K562 (cell line): ENCODE measurements at regions not wholly inside any gene's neighbourhood (a gene's known extent, or its start where the extent isn't known, plus 50 kb on each side); places are given as distances from the start of the nearest gene placed in this dataset.

Experiments
- PCBP1 ChIP-seq: fragments of 200-400 bp; formaldehyde crosslinking; IDR thresholded peaks from 2 replicates; pipeline ENCODE4 v1.6.1; 2018; ENCODE audit warnings: mild to moderate bottlenecking, low read depth, low read length; ENCODE audit not compliant: poor library complexity, severe bottlenecking
- ZBTB1 ChIP-seq: sonication (generic); formaldehyde crosslinking; IDR thresholded peaks from 2 replicates; pipeline ENCODE4 v1.8.1; 2023; ENCODE audit warnings: missing genetic modification reagents, low read depth, mild to moderate bottlenecking, borderline replicate concordance
- ZNF3 ChIP-seq: fragments of 250-450 bp; sonication (Bioruptor Pico); IDR thresholded peaks from 2 replicates; pipeline ENCODE4 v1.5.0; 2021; ENCODE audit warnings: mild to moderate bottlenecking, moderate library complexity
- TF ChIP-seq, protein P1 (sequence below): fragments of 250-450 bp; sonication (Bioruptor Pico); IDR thresholded peaks from 2 replicates; pipeline ENCODE4 v1.8.0; 2021; ENCODE audit warnings: moderate library complexity, mild to moderate bottlenecking, inconsistent platforms
- TF ChIP-seq, protein P2 (sequence below): fragments of 250-450 bp; sonication (Bioruptor Pico); IDR thresholded peaks from 2 replicates; pipeline ENCODE4 v1.4.0; 2020
- TF ChIP-seq, protein P3 (sequence below): fragments of 250-450 bp; sonication (Bioruptor Pico); IDR thresholded peaks from 2 replicates; pipeline ENCODE4 v1.5.0; 2020; ENCODE audit warnings: mild to moderate bottlenecking, borderline replicate concordance

DNA sequence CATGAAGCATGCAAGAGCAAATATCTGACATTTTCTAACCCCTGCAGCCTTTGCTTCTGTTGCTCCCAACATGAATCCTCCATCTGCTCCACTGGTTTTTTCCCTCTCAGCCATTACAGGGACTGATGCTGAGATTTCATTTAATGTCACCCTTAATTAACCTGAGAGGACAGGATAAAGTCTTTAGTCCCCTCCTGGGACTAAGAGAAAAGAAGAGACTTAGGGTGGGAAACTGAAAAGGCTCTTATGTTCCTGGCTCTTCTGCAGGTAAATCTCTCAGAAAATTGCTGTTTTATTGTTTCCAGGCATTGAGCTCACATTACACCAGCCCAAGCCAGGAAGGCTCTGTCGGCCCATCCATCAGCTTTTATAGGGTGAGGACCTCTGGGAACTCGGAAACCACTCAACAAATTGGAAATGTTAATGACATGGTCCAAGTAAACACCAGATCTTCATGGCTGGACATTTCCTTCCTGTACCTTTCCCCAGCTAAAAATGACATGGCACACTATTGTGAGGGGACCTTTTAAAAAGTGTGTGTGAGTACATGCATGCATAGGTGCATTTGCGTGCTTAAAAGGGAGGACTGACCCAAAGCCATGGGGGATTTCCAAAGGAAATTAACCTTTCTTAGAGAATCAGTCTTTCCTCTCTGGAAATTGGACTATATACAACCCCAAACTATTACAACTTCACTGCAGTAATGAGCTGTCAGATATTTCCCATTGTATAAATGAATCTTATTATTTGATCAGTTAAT is 408.1 kb upstream of the TMTC1 start (continued):
- TF ChIP-seq, protein P1, sequence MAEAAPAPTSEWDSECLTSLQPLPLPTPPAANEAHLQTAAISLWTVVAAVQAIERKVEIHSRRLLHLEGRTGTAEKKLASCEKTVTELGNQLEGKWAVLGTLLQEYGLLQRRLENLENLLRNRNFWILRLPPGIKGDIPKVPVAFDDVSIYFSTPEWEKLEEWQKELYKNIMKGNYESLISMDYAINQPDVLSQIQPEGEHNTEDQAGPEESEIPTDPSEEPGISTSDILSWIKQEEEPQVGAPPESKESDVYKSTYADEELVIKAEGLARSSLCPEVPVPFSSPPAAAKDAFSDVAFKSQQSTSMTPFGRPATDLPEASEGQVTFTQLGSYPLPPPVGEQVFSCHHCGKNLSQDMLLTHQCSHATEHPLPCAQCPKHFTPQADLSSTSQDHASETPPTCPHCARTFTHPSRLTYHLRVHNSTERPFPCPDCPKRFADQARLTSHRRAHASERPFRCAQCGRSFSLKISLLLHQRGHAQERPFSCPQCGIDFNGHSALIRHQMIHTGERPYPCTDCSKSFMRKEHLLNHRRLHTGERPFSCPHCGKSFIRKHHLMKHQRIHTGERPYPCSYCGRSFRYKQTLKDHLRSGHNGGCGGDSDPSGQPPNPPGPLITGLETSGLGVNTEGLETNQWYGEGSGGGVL = no peak
- no peak for TF ChIP-seq ZNF3
- TF ChIP-seq, protein P2, sequence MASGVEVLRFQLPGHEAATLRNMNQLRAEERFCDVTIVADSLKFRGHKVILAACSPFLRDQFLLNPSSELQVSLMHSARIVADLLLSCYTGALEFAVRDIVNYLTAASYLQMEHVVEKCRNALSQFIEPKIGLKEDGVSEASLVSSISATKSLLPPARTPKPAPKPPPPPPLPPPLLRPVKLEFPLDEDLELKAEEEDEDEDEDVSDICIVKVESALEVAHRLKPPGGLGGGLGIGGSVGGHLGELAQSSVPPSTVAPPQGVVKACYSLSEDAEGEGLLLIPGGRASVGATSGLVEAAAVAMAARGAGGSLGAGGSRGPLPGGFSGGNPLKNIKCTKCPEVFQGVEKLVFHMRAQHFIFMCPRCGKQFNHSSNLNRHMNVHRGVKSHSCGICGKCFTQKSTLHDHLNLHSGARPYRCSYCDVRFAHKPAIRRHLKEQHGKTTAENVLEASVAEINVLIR = no peak
- TF ChIP-seq, protein P3, sequence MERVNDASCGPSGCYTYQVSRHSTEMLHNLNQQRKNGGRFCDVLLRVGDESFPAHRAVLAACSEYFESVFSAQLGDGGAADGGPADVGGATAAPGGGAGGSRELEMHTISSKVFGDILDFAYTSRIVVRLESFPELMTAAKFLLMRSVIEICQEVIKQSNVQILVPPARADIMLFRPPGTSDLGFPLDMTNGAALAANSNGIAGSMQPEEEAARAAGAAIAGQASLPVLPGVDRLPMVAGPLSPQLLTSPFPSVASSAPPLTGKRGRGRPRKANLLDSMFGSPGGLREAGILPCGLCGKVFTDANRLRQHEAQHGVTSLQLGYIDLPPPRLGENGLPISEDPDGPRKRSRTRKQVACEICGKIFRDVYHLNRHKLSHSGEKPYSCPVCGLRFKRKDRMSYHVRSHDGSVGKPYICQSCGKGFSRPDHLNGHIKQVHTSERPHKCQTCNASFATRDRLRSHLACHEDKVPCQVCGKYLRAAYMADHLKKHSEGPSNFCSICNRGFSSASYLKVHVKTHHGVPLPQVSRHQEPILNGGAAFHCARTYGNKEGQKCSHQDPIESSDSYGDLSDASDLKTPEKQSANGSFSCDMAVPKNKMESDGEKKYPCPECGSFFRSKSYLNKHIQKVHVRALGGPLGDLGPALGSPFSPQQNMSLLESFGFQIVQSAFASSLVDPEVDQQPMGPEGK (CRISPR knock-in tag) = no peak
- no peak for TF ChIP-seq PCBP1
- TF ChIP-seq ZBTB1 (CRISPR knock-in tag) = no peak
